ENCODE measurements at regions not wholly inside any gene's neighbourhood (a gene's known extent, or its start where the extent isn't known, plus 50 kb on each side); places are given as distances from the start of the nearest gene placed in this dataset.

GRCh38 chr1:95168761-95169351, 51.7 kb downstream of the TLCD4 start:
- TF ChIP-seq EP300 (IDR thresholded peaks at IDR 0.05; ENCODE audit: borderline replicate concordance) = no peak
- TF ChIP-seq RAD21 (IDR thresholded peaks at IDR 0.05; ENCODE audit: low read depth) = no peak
- TF ChIP-seq REST (IDR thresholded peaks at IDR 0.05; ENCODE audit: low read depth) = no peak
- no peak for TF ChIP-seq ZBTB7A (IDR thresholded peaks at IDR 0.05; ENCODE audit: low read depth)
- TF ChIP-seq TCF12 (IDR thresholded peaks at IDR 0.05; ENCODE audit: low read depth) = no peak
- TF ChIP-seq FOXM1 (IDR thresholded peaks at IDR 0.05; ENCODE audit: borderline replicate concordance, low read depth) = no peak
- no peak for TF ChIP-seq MAX (IDR thresholded peaks at IDR 0.05)
- no peak for TF ChIP-seq YY1 (IDR thresholded peaks at IDR 0.05; ENCODE audit: low read depth)
- no peak for TF ChIP-seq EGR1 (IDR thresholded peaks at IDR 0.05)
